ENCODE measurements at regions not wholly inside any gene's neighbourhood (a gene's known extent, or its start where the extent isn't known, plus 50 kb on each side); places are given as distances from the start of the nearest gene placed in this dataset.

DNA sequence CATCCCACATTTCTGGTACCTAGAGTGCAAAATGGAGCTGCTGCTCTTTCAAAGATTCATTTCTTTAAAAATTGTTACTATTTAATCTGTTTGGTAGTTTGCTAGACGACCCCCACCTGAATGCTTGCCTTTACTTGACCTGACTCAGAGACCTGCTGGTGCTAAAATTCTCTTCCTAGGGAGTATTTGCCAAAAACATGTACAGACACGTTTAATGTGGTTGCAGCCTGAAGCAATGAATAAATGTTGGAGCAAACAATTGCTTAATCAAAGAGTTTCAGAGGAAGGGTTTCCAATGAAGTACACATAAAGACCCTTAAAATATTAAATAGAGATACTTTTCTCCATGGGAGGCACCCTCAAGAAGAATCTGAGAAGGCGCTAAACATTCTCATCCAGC, 734.4 kb downstream of the CBLN2 start:
- TF ChIP-seq, protein P1, sequence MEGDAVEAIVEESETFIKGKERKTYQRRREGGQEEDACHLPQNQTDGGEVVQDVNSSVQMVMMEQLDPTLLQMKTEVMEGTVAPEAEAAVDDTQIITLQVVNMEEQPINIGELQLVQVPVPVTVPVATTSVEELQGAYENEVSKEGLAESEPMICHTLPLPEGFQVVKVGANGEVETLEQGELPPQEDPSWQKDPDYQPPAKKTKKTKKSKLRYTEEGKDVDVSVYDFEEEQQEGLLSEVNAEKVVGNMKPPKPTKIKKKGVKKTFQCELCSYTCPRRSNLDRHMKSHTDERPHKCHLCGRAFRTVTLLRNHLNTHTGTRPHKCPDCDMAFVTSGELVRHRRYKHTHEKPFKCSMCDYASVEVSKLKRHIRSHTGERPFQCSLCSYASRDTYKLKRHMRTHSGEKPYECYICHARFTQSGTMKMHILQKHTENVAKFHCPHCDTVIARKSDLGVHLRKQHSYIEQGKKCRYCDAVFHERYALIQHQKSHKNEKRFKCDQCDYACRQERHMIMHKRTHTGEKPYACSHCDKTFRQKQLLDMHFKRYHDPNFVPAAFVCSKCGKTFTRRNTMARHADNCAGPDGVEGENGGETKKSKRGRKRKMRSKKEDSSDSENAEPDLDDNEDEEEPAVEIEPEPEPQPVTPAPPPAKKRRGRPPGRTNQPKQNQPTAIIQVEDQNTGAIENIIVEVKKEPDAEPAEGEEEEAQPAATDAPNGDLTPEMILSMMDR (IDR thresholded peaks at IDR 0.05), result no peak
- no peak for TF ChIP-seq POLR2A (IDR thresholded peaks at IDR 0.05)

Data from uterus (tissue), 2 donors.